ENCODE measurements at regions not wholly inside any gene's neighbourhood (a gene's known extent, or its start where the extent isn't known, plus 50 kb on each side); places are given as distances from the start of the nearest gene placed in this dataset.

DNA sequence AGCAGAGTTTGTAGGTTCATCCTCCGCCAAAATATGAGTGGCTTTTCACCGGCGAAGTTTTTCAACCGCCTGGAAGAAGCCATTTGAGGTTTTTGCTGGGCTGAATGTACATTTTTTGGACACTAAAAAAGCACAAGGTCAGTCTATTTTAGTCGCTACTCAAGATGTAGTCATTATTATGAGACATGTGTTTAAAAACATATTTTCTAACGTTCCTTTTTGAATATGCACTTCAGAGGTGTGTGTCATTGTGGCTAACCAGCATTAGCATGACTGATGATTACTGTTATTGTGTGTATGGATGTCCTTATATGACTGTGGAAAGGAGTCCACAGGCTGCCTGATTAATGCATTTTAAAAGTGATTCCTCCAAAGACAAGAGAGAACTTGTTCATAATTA is 605.4 kb downstream of the INHBA start:
- Histone ChIP-seq H3K4me1 (no peaks in the 10 kb centered on the region), H3K36me3 (no peaks in the 10 kb centered on the region), H3K4me3 (no peak overlapping the region), H3K9me3 (no peaks in the 10 kb centered on the region), H3K27me3 (no peaks in the 10 kb centered on the region), H3K27ac (no peak overlapping the region)
- TF ChIP-seq, protein P1, sequence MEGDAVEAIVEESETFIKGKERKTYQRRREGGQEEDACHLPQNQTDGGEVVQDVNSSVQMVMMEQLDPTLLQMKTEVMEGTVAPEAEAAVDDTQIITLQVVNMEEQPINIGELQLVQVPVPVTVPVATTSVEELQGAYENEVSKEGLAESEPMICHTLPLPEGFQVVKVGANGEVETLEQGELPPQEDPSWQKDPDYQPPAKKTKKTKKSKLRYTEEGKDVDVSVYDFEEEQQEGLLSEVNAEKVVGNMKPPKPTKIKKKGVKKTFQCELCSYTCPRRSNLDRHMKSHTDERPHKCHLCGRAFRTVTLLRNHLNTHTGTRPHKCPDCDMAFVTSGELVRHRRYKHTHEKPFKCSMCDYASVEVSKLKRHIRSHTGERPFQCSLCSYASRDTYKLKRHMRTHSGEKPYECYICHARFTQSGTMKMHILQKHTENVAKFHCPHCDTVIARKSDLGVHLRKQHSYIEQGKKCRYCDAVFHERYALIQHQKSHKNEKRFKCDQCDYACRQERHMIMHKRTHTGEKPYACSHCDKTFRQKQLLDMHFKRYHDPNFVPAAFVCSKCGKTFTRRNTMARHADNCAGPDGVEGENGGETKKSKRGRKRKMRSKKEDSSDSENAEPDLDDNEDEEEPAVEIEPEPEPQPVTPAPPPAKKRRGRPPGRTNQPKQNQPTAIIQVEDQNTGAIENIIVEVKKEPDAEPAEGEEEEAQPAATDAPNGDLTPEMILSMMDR (IDR thresholded peaks at IDR 0.05): no peak
- no peak for DNase-seq (ENCODE audit: low spot score)

DNA sequence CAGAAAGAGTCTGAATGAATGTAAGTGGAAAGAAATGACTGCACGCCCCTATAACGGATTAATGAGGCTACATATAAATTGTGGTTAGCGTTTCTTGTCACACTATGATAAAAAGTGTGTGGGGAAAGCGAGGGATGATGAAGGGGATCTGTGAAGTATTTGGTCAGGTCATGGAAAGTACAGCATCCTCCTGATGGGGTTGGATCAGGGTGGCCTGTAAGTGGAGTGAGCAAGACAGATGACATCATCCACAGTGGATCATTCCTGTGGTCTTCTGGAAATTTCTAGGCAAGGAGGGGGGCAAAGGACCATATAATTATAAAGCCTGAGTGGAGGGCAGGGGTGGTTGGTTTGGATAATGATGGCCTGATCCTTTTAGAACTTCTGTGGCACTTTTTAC is 606.0 kb downstream of the INHBA start:
- H3K27ac ChIP-seq: no peak overlapping the region
- no peaks in the 10 kb centered on the region for H3K4me1 ChIP-seq
- no peak for DNase-seq (ENCODE audit: low spot score)
- H3K27me3 ChIP-seq: no peaks in the 10 kb centered on the region
- TF ChIP-seq, protein P1 (IDR thresholded peaks at IDR 0.05): no peak
- no peak overlapping the region for H3K4me3 ChIP-seq
- H3K36me3 ChIP-seq: no peaks in the 10 kb centered on the region
- H3K9me3 ChIP-seq: no peaks in the 10 kb centered on the region

DNA sequence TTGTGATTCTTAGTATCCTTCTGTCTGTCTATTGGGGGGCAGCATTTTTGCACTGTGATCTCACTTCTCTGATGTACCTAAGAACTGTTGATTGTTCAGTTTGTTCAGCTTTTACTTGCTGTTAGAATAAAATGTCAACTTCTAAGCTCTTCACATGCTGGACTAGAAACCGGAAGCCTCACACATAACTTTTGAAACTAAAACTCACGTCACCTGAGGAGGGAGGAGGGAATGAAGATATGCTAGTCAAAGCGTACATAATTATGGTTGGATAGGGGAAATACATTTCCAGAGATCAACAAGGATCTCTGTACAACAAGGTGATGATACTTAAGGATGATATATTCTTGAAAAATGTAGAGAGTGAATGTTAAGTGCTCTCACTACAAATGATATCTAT is 609.7 kb downstream of the INHBA start:
- Histone ChIP-seq H3K36me3 (no peaks in the 10 kb centered on the region), H3K9me3 (peaks cover 0 to 14% of the 10 kb centered on the region in 2 donors), H3K4me3 (no peak overlapping the region), H3K27me3 (no peaks in the 10 kb centered on the region), H3K4me1 (no peaks in the 10 kb centered on the region), H3K27ac (no peak overlapping the region)
- TF ChIP-seq, protein P1 (IDR thresholded peaks at IDR 0.05): no peak
- DNase-seq (ENCODE audit: low spot score): no peak

DNA sequence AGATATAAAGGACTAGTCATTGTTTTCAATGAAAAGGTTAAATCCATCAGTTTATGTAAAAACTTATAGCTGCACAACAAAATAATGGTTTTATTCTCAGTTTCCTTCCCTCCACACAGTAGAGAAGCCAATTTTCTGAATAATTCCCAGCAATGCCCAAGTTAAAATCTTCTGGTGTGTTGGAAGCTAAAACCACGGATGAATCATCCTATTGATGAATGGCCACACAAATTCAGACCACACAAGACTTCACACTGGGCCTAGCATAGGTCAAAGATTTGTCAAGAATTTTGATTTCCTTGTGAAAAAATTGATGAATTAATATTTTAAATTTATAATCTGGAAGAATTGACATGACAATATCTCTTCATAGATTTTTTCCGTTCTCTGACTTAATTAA is 617.6 kb downstream of the INHBA start:
- no peak for DNase-seq (ENCODE audit: low spot score)
- H3K9me3 ChIP-seq: peaks cover 0 to 16% of the 10 kb centered on the region in 2 donors
- no peak overlapping the region for H3K27ac ChIP-seq
- no peaks in the 10 kb centered on the region for H3K4me1 ChIP-seq
- no peaks in the 10 kb centered on the region for H3K27me3 ChIP-seq
- no peak overlapping the region for H3K4me3 ChIP-seq
- TF ChIP-seq, protein P1 (IDR thresholded peaks at IDR 0.05): no peak
- no peaks in the 10 kb centered on the region for H3K36me3 ChIP-seq

DNA sequence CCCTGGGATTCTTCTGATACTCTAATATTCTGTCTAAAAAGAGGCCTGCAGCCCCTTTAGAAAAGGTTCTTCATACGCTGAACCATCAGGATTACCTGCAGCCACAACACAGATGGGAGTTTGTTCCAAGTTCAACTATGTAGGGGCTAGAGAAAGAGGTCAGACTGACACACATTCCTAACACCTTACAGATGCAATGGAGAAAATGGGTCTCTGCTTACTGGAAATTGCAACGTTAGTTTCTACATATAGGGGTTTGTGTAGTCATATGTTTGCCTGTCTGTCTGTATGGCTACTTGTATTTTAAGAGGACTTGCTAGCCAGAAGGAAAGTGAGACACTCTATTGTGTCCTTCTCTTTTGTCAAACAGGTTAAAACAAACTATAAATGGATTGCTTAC is 618.5 kb downstream of the INHBA start:
- Histone ChIP-seq H3K36me3 (no peaks in the 10 kb centered on the region), H3K9me3 (peaks cover 0 to 15% of the 10 kb centered on the region in 2 donors), H3K27ac (no peak overlapping the region), H3K27me3 (no peaks in the 10 kb centered on the region), H3K4me1 (no peaks in the 10 kb centered on the region), H3K4me3 (no peak overlapping the region)
- TF ChIP-seq, protein P1 (IDR thresholded peaks at IDR 0.05): no peak
- DNase-seq (ENCODE audit: low spot score): no peak

DNA sequence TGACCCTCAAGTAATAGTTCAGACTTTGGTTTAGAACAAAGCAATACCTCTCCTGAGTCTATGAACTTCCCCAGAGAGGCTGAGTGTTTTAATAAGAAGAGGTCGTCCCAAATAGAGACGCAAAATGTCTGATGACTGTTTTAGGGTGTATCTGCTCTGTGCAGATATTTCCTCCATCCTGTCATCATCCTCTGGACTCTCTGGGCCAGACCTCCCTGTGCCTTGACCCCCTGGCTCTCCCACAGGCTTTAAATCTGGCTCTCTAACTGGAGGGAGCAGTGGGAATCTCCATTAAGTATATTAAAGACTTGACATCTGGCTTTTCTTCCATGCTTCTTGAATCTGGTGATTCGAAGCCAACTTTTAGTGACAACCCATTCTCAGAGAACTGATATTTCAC is 633.3 kb downstream of the INHBA start:
- H3K27ac ChIP-seq: no peak overlapping the region
- H3K36me3 ChIP-seq: no peaks in the 10 kb centered on the region
- no peak for DNase-seq (ENCODE audit: low spot score)
- H3K4me1 ChIP-seq: no peaks in the 10 kb centered on the region
- TF ChIP-seq, protein P1 (IDR thresholded peaks at IDR 0.05): no peak
- H3K9me3 ChIP-seq: no peaks in the 10 kb centered on the region
- no peak overlapping the region for H3K4me3 ChIP-seq
- no peaks in the 10 kb centered on the region for H3K27me3 ChIP-seq
